ENCODE measurements at regions not wholly inside any gene's neighbourhood (a gene's known extent, or its start where the extent isn't known, plus 50 kb on each side); places are given as distances from the start of the nearest gene placed in this dataset.

- TF ChIP-seq TAF1 (IDR thresholded peaks at IDR 0.05; ENCODE audit: borderline replicate concordance, insufficient read depth, low read length) (no peak), POLR2AphosphoS5 (IDR thresholded peaks at IDR 0.05; ENCODE audit: low read depth, low read length) (no peak), REST (IDR thresholded peaks at IDR 0.05; ENCODE audit: insufficient read depth in 1 of 2, low read depth in 2 of 2, low read length in 2 of 2) (no peak)
Observed at GRCh38 chr14:83838226-83838625, 1691.7 kb upstream of the FLRT2 start.
